Stimulated activated CD8-positive, alpha-beta memory T cell treated with anti-CD3 and anti-CD28 coated beads, Interleukin-12 subunit alpha, Interleukin-12 subunit beta, amount 100 ng/mL, for 24 hours (primary cell): ENCODE measurements at regions not wholly inside any gene's neighbourhood (a gene's known extent, or its start where the extent isn't known, plus 50 kb on each side); places are given as distances from the start of the nearest gene placed in this dataset.
A peak's percentile ranks its signal among the peaks of the same experiment; 100 is the strongest.
"Not testable (repeated sequence)": the region's sequence is repeated elsewhere in the genome, so short reads cannot be mapped to it uniquely, and the experiment has no call there.

Source experiments
- DNase-seq: peaks from one replicate; pipeline ENCODE4 v3.0.0-alpha.2; 2020; ENCODE audit errors: extremely low read depth

DNA sequence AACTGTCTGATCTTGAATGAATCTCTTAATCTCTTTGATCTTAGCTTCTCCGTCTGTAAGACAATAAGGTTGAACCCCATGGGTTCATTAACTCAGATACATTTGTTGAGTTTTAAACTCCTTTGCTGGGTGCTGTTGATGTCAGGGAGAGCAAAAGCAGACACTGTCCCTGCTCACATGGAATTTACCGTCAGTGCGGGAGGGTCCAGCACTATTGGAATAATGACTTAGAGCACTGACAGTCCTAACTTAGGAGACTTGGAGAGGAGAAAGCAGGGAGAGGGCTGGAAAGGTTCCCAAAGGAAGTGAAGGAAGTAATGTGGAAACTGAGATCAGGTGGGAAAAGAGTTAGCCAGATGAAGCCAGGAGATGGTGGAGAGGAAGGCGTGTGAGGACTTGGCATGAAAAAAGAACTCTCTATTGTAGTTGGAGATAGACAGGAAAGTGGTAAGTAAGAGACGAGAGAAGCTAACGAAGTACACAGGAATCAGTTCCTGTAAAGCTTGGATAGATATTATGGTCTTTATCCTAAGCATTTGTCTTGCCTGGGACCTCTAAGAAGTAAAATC, 141.4 kb upstream of the SERTAD2 start:
- no peak for DNase-seq

GRCh38 chr2:64796926-64797325, 143.2 kb upstream of the SERTAD2 start:
- DNase-seq: no peak

DNA sequence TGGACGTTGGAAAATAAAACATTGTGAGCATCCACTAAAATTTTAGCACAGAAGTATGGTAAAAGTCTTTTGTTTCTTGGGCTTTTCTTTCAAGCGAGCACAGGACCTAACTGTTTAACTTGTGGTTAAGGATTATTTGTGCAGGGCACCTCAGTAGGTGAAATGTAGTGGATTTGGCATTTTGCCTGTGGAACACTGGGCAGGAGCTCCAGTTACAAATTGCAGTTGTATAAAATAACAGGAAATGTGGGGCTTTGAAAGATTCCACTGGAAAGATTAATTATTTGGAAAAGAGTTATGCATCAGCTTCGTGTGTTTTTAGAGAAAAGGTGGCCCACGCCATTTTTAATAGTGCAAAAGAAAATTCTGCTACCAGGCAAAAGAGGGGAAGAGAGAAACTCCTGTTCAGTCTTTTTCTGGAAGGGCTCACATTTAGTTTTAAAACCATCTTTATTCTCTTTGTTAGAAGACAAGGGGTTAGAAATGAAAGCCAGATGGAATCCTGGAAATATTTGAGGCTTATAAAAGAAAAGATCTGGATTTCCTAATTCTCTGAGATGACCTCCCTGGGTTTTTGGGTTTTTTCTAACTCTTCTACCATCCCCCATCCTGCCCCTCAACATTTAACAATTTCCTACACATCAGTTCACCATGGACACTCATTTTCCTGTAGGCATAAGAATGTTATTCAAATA, 144.3 kb upstream of the SERTAD2 start:
- no peak for DNase-seq

- DNase-seq: no peak
These were observed 146.0 kb upstream of the SERTAD2 start for GRCh38 chr2:64799592-64800252.

GRCh38 chr2:64803776-64804175, 150.1 kb upstream of the SERTAD2 start:
- no peak for DNase-seq

DNA sequence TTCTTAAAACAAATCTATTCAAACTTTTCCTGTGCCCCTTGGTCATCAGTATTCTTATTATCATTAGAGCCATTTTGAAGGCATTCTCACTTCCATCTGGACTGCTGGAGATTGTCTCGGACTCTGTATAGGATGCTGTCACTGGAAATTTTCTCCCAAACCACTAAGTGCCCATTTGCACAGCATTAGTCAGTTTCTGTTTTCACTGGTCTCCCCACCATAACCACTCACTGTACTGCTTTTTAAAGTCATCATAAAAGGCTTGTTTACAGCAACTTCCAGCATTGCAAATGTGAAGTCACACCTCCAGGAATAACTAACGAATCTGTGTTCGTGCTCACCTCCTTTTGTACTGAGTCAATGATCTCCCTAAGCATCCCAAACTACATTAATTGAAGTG, 150.9 kb upstream of the SERTAD2 start:
- no peak for DNase-seq

DNA sequence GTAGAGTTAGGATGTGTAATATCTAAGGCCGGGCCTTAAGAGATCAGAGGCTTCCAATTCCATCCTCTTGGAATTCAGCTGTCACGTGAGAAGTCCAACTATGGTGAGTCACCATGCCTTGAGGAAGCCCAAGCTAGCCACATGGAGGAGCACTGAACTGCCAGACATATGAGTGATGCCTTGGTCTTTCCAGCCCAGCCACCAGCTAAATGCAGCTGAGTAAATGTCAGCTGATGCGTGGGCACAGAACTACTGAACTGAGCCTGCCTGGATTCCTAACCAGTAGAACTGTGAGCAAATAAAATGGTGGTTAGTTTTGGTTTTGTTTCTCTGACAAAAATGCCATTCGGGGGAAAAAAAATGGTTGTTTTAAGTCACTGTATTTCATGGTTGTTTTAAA, 153.7 kb upstream of the SERTAD2 start:
- peak; percentile 19 for DNase-seq

GRCh38 chr2:64808092-64808491, 154.4 kb upstream of the SERTAD2 start:
- DNase-seq: no peak

DNA sequence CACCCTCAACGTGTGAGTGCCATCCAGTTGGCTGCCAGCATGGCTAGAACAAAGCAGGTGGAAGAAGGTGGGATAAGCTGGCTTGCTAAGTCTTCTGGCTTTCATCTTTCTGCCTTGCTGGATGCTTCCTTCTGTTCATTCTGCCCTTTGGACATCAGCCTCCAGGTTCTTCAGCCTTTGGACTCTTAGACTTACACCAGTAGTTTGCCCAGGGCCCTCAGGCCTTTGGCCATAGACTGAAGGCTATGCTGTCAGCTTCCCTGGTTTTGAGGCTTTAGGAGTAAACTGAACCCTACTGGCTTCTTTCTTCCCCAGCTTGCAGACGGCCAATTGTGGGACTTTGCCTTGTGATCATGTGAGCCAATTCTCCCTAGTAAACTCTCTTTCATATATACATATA, 155.0 kb upstream of the SERTAD2 start:
- DNase-seq: no peak

GRCh38 chr2:64809216-64809615, 155.5 kb upstream of the SERTAD2 start:
- DNase-seq: no peak

DNA sequence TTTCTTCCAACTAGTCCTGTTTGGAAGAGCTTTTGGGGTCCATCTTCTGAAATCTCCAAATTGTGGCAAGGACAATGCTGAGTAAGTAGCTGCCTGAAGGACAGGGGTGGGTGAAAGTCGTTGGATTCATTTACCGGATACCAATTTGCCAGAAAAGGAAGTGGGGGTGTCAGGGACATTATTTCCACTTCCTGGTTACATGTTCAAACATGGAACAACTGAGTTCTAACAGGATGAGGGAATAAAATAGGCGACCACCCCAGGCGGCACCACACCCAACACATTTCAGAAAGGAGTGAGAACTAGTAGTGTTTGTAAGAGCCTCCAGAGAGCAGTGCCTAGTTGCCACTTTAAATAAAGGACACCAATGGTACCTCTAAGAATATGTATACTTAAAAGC, 158.6 kb upstream of the SERTAD2 start:
- DNase-seq: no peak

DNA sequence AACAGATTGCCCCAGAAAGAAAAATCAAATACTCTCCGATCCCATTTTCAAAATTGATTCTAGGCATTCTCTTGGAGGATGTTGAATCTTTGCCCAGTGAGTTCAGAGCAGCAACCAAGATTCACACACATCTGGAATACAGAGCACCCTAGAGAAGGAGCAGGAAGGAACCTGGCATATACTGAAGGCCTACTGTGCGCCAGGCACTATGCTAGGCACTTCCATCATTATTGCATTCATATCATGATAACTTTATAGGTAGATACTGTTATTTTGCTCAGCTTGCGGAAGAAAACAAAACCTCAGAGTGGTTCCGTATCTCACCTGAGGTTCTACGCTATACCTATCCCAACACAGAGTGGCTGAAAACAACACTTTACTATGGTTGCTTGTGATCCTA, 160.3 kb upstream of the SERTAD2 start:
- no peak for DNase-seq

GRCh38 chr2:64816526-64816925, 162.8 kb upstream of the SERTAD2 start:
- not testable (repeated sequence) for DNase-seq

- DNase-seq: no peak
These were observed 163.7 kb upstream of the SERTAD2 start for GRCh38 chr2:64817453-64817852.

DNA sequence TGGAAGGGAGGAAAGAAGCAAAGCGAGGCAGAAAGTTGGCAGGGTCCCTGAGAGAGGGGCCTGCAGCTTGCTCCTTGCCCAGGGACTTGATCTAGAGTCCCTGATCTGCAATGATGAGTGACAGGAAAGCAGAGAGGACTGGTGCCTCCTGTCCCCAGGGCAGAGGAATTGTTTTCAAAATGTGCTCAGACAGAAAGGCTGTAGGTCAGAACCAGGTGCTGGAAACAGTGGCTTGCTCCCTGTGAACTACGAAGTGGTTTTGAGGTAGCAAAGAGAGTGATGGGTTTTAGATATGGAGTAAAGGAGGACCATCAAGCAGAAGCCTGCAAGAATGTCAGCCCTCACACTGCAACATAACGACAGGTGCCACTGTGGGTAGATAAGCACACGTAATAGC, 164.9 kb upstream of the SERTAD2 start:
- DNase-seq: no peak

DNA sequence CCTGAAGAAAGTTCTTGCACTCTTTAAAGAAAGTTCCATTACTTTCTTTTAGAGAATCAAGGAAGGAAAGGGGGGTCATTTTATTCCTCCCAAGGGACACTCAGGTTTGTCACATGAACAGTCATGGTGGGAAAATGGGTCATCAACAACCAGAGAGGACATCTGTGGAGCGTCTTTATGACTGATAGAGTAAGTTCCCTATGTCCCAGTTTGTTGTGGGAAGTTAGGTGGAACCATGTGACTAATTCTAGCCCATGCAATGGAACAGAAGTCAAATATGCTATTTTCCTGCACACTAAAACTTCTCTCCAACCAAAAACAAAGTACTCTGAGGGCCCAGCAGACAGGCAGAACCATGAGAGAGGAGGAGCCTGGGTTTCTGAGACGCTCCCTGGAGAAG, 165.6 kb upstream of the SERTAD2 start:
- DNase-seq: no peak

DNA sequence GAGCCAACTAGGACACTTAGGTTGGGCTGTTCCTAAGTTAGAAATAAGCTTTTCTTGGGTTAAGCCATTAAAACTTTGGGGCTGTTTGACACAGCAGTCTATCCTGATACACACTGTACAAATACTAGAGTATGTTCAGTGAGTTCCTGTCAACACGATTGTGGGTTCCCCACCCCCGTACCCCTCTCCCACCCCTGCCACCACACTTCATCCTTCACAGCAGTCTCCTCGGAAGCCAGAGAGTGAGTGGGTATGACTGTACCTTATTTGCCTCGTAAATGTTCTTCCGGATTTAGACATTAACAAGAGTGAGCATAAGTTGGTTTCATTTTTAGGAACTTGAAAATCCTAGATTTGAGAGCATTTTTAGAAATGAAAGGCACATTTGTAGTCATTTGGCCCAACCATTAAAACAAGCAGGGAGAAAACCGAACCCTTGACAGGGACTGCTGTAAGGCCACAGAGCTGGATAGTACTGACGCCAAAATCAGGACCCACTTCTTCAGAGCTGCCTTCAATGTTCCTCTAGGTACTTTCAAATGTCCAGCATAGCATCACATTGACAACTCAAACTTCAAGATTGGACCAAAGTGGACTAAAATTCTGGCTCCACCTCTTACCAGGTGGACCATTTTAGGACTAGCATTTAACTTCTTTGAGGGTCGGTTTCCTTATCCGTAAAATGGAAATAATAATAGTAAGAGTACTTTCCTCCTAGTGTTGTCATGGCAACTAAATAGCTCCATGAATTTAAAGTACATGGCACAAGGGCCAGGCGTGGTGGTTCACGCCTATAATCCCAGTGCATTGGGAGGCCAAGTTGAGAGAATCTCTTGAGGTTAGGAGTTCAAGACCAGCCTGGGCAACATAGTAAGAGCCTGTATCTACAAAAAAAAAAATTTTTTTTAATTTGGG, 166.3 kb upstream of the SERTAD2 start:
- no peak for DNase-seq

GRCh38 chr2:64820901-64821300, 167.2 kb upstream of the SERTAD2 start:
- DNase-seq: no peak

- DNase-seq: no peak
These were observed 165.4 kb upstream of the SLC1A4 start for GRCh38 chr2:64823794-64824193.

DNA sequence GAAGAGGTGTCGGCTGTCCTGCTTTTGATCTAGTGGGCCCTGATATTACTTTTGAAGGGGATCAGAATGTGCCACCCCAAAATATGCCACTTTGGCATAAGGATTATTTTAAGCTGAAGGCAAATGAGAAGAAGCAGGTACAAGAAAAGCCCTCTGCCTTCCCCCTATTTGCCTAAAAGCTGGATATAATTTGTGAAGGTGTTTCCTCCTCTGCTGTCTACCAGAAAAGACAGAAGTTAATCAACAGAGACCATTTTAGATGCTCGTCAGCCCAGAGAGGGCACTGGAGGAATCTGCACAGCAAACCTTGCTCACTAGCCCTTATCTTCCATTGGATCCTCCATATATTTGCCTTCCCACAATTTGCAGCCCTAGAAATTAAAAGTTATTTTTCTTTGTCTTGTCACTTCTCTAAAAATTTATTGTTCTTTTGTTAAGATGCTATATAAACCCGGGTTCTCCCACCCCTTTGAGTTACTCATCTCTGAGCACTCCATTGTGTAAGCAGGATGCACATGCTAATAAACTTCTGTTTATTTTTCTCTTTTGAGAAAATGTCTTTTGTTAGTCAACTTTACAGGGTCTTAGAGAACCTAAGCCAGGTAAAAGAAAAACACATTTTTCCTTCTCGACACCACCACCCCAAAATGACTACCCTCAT, 163.2 kb upstream of the SLC1A4 start:
- no peak for DNase-seq

GRCh38 chr2:64826703-64827102, 162.5 kb upstream of the SLC1A4 start:
- no peak for DNase-seq

DNA sequence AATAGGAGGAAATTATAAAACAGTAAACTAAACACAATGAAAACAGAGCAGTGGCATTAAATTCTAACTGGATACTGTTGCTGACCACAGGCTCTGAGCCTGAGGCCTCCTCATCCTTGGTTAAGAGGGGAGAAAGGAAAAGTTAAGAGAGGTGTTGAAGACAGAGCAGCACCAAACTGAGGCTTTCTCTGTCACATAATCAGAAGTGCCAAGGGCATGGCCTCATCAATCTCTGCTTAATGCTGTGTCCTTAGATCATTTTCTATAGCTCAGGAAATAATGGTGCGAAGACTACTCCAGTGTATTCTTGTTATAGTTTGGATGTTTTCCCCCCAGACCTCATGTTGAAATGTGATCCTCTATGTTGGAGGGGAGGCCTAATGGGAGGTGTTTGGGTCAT, 160.9 kb upstream of the SLC1A4 start:
- DNase-seq: no peak
